GM18907 (cell line): ENCODE measurements at regions not wholly inside any gene's neighbourhood (a gene's known extent, or its start where the extent isn't known, plus 50 kb on each side); places are given as distances from the start of the nearest gene placed in this dataset.

Experiments used
- ATAC-seq: cut with Tn5 transposase; IDR thresholded peaks from one replicate; pipeline ENCODE4 v1.9.1; 2021; ENCODE audit warnings: mild to moderate bottlenecking, moderate library complexity; ENCODE audit not compliant: unreplicated experiment

DNA sequence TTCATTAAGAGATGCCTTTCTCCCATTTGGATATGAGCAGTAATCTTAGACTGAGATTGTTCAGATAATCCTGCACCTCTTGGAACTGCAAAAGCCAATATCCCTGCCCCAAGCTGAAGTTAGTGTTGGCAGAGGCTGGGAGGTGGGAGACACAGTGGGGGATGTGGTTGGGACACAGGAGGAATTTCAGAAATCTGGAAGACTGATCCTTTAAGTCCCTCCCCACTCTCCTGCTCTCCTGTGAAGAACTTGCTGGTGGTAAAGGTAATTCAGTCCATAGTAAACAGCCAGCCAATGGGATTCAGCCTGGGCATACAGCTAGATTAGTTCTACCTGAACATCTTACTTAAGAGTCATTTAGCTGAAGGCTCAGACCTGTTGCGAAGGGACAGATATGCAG is 50.0 kb upstream of the TMEM178A start:
- ATAC-seq, result no peak
